AG20443 (cell line): ENCODE measurements at regions not wholly inside any gene's neighbourhood (a gene's known extent, or its start where the extent isn't known, plus 50 kb on each side); places are given as distances from the start of the nearest gene placed in this dataset.
"Not testable (repeated sequence)": the region's sequence is repeated elsewhere in the genome, so short reads cannot be mapped to it uniquely, and the experiment has no call there.

ENCODE experiments used
- DNase-seq: peaks from one replicate; pipeline ENCODE4 v3.0.0; 2012; ENCODE audit warnings: low spot score, mixed read lengths

- no peak for DNase-seq
Observed at GRCh38 chr7:98728555-98728954, 111.5 kb downstream of the NPTX2 start.

DNA sequence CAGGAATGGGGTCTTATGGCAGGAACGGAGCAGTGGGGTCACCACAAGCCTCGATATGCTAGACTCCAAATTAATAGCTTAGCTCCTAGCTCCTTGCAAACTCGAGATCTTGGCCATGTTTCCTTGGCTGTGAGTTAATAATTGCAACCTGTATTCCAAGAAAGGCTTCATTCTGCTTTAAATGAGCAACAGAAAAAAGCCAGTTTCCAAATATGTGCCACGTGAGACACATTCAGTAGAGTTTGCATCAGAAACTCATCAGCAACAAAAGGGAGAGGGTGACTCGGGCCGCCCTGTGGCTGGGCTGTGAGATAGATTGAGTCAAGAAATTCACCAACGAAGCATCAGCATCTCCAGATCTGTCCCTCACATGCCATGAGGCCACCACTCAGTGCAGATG, 112.0 kb downstream of the NPTX2 start:
- no peak for DNase-seq

DNA sequence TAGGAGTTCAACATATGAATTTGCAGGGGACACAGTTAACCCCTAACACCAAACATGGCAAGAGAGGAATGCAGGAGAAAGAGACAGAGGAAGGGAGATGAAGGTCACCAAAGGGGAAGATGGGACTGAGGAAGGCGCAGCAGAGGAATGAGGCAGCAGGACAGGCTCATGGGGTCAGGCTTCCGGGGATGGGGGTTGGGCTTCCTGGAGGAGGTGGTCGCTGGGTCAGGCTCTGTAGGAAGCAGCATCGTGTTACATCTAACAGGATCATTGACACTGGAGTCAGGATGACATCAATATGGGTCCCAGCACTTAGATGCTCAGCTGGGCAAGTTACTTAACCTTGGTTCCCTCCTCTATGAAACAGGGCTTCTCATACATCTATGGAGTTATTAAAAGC, 113.2 kb downstream of the NPTX2 start:
- DNase-seq: no peak

DNA sequence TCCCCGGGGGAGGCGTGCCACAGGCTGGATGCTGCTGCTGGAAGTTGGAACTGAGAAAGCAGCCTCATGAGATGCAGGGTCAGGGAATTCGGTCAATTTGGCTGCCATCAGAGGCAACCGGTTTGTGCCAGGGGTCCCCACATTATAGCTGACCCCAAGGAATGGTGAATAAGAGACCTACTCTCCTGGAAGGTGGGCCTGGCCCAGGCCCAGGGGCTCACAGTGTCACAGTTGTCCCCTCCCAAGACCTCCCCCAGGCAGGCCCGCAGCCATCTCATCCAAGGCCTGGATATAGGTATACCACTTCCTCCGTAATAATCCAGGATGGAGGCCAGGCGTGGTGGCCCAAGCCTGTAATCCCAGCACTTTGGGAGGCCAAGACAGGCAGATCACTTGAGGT, 114.6 kb downstream of the NPTX2 start:
- no peak for DNase-seq

- DNase-seq: no peak
Observed at GRCh38 chr7:98733036-98733435, 116.0 kb downstream of the NPTX2 start.

DNA sequence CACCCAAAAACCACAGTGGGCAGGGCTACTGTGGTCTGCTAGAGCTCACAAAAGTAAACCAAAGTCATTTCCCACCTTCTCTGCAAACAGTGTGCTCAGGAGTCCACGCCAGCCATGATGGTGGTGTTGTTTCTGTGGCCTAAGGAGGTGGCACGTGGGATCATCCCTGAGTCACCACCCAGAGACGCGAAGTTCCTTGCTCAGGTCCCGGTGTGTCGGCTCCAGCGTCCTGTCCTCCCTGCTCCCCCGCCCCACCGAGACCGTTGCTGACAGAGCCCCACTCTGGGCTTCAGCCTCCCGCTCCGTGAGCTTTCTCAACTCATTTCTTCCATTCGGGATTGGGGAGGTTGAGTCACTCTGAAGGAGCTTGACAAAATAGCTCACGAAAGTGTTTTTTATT, 118.7 kb downstream of the NPTX2 start:
- no peak for DNase-seq

DNA sequence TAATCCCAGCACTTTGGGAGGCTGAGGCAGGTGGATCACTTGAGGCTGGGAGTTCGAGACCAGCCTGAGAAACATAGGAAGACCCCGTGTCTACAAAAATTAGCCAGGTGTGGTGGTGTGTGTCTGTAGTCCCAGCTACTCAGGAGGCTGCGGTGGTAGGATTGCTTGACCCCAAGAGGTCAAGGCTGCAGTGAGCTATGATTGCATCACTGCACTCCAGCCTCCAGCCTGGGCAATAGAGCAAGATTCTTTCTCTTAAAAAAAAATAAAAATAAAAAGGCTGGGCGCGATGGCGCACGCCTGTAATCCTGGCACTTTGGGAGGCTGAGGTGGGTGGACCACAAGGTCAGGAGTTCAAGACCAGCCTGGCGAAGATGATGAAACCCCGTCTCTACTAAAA, 119.4 kb downstream of the NPTX2 start:
- not testable (repeated sequence) for DNase-seq

GRCh38 chr7:98737176-98737575, 120.1 kb downstream of the NPTX2 start:
- no peak for DNase-seq

DNA sequence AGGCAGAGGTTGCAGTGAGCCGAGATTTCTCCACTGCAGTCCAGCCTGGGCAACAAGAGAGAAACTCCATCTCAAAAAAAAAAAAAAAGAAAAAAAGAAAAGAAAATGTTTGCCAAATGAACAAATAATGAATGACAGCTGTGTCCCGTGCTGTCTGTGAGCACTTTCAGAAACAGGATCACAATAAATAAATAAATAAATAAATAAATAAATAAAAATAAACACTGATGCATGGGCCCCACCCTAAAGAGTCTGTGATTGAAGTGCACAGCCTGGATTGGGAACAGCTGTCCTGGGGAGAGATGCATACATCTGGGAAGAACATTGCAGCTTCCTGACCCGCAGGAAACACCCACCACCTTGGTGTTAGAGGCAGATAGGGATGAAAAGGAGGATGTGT, 123.6 kb downstream of the NPTX2 start:
- no peak for DNase-seq

DNA sequence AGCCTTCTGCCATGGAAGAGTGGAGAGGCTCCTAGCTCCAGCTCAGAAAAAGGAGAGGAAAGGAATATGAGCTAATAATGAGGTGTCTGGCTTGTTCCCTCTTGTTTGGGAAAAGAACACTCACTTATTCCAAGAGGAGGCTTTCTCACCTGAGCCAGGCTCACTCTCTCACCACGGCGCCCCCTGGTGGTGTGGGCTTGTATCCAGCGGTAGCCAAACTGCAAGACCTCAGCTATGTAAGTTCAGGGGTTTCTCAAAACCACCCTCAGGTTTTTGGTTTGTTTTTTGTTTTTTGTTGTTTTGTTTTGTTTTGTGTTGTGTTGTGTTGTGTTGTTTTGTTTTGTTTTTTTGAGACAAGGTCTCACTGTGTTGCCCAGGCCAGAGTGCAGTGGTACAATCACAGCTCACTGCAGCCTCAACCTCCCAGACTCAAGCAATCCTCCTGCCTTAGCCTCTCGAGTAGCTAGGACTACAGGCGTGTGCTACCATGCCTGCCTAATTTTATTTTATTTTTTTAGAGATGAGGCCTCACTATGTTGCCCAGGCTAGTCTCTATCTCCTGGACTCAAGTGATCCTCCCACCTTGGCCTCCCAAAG, 124.0 kb downstream of the TMEM130 start:
- peak; percentile 60 for DNase-seq

DNA sequence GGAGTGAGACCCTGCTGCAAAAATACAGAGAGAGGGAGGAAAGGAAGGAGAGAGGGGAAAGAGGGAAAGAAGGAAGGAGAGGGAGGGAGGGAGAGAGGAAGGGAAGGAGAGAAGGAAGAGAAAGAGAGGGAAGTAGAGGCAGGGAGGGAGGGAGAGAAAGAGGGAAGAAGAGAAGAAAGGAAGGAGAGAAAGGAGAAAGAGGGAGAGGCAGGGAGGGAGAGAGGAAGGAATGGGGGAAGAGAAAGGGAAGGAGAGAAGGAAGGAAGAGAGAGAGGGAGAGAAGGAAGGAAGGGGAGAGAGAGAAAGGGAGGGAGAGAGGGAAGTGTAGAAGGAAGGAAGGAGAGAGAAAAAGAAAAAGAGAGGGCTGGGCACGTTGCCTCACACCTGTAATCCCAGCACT, 121.7 kb downstream of the TMEM130 start:
- no peak for DNase-seq

GRCh38 chr7:98753176-98753575, 116.6 kb downstream of the TMEM130 start:
- DNase-seq: no peak

GRCh38 chr7:98753989-98754479, 115.8 kb downstream of the TMEM130 start:
- no peak for DNase-seq

DNA sequence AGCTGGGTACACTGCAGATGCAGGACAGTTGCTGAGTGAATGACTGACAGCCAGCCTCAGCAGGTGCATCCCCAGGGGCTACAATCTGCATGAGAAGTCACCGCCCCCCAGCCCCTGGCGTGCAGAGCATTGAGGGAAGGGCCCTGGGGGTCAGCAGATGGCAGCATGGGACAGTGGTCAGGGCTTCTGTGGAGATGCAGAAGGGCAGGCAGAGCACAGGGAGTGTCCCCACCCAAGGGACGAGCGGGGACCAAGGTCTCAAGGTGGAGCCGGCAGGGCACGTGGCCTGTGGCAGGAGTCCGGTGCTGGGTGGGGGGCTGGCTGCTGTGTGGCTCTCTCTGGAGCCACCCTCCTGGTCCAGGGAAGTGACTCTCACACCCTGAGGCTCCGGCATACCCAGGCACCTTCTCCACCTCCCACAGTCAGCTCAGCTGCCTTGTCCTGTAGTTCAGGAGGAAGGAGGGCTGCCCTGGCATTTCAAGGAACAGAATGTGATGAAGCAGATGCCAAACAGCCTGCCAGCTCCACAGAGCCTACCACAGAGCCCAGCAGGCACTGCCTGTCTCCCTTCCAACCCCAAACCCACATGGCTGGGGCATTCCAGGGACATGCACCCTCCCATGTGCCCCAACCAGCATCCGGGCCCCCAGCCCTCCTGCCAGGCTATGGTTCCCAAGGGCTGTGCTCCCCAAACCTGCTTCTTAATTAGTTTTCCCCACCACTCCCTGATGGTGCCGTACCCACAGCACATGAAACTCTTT, 114.5 kb downstream of the TMEM130 start:
- no peak for DNase-seq

- DNase-seq: no peak
Observed at GRCh38 chr7:98758157-98758556, 111.7 kb downstream of the TMEM130 start.

GRCh38 chr7:98760201-98760651, 109.6 kb downstream of the TMEM130 start:
- DNase-seq: peak; percentile 76

GRCh38 chr7:98761225-98761624, 108.6 kb downstream of the TMEM130 start:
- DNase-seq: no peak

GRCh38 chr7:98762620-98763019, 107.2 kb downstream of the TMEM130 start:
- DNase-seq: no peak

- DNase-seq: no peak
Observed at GRCh38 chr7:98763441-98763840, 106.4 kb downstream of the TMEM130 start.

DNA sequence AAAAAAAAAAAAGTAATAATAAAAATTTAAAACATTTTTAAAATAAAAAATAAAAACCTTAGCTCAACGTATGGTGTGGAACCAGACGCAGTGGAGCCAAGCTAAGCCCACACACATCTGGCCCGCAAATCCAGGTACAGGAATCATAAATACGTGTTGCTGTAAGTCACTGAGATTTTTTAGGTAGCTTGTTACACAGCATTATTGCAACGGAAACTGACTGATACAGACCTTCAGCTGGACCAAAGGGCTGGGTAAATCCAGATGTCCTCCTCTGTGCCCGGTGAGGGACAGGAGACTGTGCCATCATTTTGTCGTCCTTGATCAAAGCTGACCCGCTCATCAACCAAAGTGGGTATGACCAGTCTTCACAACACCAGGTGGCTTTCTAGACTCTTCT, 104.9 kb downstream of the TMEM130 start:
- no peak for DNase-seq

GRCh38 chr7:98770085-98770484, 99.7 kb downstream of the TMEM130 start:
- not testable (repeated sequence) for DNase-seq

GRCh38 chr7:98771519-98771918, 98.3 kb downstream of the TMEM130 start:
- DNase-seq: peak; percentile 79

DNA sequence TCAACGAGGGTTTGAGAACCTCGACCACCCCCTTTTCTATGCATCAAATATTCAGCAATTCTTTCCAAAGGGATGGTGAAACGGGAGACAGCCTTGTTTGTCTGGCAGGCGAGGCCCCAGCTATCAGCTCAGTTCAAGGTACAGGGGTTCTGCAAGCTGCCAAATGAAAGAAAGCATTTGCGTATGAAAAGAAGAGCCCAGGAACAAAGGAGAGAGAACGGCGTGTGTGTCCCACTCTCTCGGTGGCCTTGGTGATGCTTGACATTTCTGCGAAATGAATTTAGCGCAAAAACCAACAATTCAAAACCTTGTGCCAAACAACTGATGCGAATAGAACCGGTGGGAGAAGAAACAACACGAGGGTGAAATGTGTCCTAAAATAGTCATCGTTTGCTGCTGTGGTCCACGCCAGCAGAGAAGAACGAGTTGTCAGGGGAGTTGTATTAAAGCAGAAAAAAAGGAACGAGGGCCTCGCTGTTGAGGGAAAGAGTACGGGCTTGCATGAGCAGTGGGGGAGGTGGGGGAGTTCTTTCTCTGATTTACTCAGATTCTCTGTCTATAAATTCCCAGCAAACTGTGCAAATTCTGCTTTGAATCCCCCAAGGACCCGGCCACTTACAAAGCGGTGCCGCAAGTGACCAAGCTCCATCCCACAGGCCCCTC, 97.7 kb downstream of the TMEM130 start:
- DNase-seq: no peak
